CD4-positive, alpha-beta T cell treated with Interleukin-6 for 4 hours (primary cell): ENCODE measurements at regions not wholly inside any gene's neighbourhood (a gene's known extent, or its start where the extent isn't known, plus 50 kb on each side); places are given as distances from the start of the nearest gene placed in this dataset.

Experiments used
- DNase-seq: peaks from one replicate; pipeline ENCODE4 v3.0.0-alpha.2; 2020; ENCODE audit warnings: mixed read lengths

- no peak for DNase-seq
These were observed 103.7 kb upstream of the GNAO1 start for GRCh38 chr16:56087626-56088025.

- DNase-seq, result no peak
These were observed 109.9 kb upstream of the GNAO1 start for GRCh38 chr16:56081371-56081770.

- DNase-seq, result no peak
These were observed 115.4 kb upstream of the GNAO1 start for GRCh38 chr16:56075732-56076388.

GRCh38 chr16:56073508-56073907, 117.8 kb upstream of the GNAO1 start:
- no peak for DNase-seq

GRCh38 chr16:56072096-56072495, 119.2 kb upstream of the GNAO1 start:
- no peak for DNase-seq

- DNase-seq, result no peak
These were observed 122.5 kb upstream of the GNAO1 start for GRCh38 chr16:56068816-56069215.

GRCh38 chr16:56068314-56068713, 123.0 kb upstream of the GNAO1 start:
- no peak for DNase-seq

- no peak for DNase-seq
These were observed 123.9 kb upstream of the GNAO1 start for GRCh38 chr16:56067406-56067805.

GRCh38 chr16:56066617-56067016, 124.7 kb upstream of the GNAO1 start:
- no peak for DNase-seq

- DNase-seq, result no peak
These were observed 128.2 kb upstream of the GNAO1 start for GRCh38 chr16:56063111-56063510.

- DNase-seq, result no peak
These were observed 134.1 kb upstream of the GNAO1 start for GRCh38 chr16:56057151-56057550.

GRCh38 chr16:56050916-56051315, 140.4 kb upstream of the GNAO1 start:
- DNase-seq, result no peak

- no peak for DNase-seq
These were observed 142.7 kb upstream of the GNAO1 start for GRCh38 chr16:56048425-56049105.

- DNase-seq, result no peak
These were observed 143.7 kb upstream of the GNAO1 start for GRCh38 chr16:56047307-56048234.

- DNase-seq, result no peak
These were observed 148.9 kb upstream of the GNAO1 start for GRCh38 chr16:56042416-56042815.

- DNase-seq, result peak; percentile 17
These were observed 149.6 kb upstream of the GNAO1 start for GRCh38 chr16:56041556-56042140.

GRCh38 chr16:56038564-56039098, 152.7 kb upstream of the GNAO1 start:
- no peak for DNase-seq

- no peak for DNase-seq
These were observed 156.9 kb upstream of the CES5A start for GRCh38 chr16:56032072-56032471.

- DNase-seq, result no peak
These were observed 153.9 kb upstream of the CES5A start for GRCh38 chr16:56029026-56029425.

GRCh38 chr16:56022818-56023217, 147.6 kb upstream of the CES5A start:
- DNase-seq, result no peak

GRCh38 chr16:56019274-56019673, 144.1 kb upstream of the CES5A start:
- no peak for DNase-seq

GRCh38 chr16:56013962-56014552, 138.9 kb upstream of the CES5A start:
- DNase-seq, result peak; percentile 10

GRCh38 chr16:56012482-56012811, 137.3 kb upstream of the CES5A start:
- DNase-seq, result no peak
